MM.1S (cell line): ENCODE measurements at regions not wholly inside any gene's neighbourhood (a gene's known extent, or its start where the extent isn't known, plus 50 kb on each side); places are given as distances from the start of the nearest gene placed in this dataset.

Source experiments
- EZH2phosphoT487 ChIP-seq: fragments of 300-600 bp; sonication (generic); IDR thresholded peaks from 2 replicates; pipeline ENCODE4 v1.6.1; 2018; ENCODE audit warnings: antibody characterized with exemption, low read length
- TF ChIP-seq, protein P1 (sequence below): fragments of 300-600 bp; sonication (generic); IDR thresholded peaks from 2 replicates; pipeline ENCODE4 v1.5.1; 2016; ENCODE audit warnings: antibody characterized with exemption, low read length, mixed read lengths

DNA sequence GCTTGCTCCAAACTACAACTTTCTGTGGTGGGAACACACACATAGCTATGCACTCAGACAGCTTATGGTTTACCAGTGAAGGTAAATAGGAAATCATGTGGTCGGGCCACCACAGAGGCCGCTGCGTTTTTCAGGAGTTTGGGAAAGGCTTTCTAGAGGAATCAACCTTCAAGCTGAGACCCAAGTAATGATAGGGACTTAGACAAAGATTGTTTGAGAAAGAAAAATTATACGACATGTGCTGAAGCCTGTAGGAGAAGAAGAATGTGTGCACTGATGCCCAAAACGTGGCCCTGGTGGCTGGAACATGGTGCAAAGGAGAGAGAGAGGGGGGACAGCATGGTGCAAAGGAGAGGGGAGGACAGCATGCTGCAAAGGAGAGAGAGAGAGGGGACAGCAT lies 61.2 kb upstream of the VIPR2 start:
- TF ChIP-seq, protein P1, sequence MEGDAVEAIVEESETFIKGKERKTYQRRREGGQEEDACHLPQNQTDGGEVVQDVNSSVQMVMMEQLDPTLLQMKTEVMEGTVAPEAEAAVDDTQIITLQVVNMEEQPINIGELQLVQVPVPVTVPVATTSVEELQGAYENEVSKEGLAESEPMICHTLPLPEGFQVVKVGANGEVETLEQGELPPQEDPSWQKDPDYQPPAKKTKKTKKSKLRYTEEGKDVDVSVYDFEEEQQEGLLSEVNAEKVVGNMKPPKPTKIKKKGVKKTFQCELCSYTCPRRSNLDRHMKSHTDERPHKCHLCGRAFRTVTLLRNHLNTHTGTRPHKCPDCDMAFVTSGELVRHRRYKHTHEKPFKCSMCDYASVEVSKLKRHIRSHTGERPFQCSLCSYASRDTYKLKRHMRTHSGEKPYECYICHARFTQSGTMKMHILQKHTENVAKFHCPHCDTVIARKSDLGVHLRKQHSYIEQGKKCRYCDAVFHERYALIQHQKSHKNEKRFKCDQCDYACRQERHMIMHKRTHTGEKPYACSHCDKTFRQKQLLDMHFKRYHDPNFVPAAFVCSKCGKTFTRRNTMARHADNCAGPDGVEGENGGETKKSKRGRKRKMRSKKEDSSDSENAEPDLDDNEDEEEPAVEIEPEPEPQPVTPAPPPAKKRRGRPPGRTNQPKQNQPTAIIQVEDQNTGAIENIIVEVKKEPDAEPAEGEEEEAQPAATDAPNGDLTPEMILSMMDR: no peak
- no peak for TF ChIP-seq EZH2phosphoT487
